ENCODE measurements at regions not wholly inside any gene's neighbourhood (a gene's known extent, or its start where the extent isn't known, plus 50 kb on each side); places are given as distances from the start of the nearest gene placed in this dataset.

DNA sequence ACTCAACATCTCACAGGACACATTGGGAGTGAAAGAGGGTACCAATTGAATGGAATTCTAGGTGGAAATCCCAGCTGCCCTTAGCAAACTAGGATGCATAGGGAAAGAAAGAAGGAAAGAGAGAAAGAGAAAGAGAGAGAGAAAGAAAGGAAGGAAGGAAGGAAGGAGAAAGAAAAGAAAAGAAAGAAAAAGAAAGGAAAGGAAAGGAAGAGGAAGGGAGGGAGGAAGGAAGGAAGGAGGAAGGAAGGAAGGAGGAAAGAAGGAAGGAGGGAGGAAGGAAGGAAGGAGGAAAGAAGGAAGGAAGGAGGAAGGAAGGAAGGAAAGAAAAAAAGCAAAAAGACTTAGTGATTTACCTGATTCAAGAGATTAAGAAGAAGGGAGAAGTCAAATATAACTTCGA lies 143.9 kb downstream of the SS18 start:
- TF ChIP-seq, protein P1, sequence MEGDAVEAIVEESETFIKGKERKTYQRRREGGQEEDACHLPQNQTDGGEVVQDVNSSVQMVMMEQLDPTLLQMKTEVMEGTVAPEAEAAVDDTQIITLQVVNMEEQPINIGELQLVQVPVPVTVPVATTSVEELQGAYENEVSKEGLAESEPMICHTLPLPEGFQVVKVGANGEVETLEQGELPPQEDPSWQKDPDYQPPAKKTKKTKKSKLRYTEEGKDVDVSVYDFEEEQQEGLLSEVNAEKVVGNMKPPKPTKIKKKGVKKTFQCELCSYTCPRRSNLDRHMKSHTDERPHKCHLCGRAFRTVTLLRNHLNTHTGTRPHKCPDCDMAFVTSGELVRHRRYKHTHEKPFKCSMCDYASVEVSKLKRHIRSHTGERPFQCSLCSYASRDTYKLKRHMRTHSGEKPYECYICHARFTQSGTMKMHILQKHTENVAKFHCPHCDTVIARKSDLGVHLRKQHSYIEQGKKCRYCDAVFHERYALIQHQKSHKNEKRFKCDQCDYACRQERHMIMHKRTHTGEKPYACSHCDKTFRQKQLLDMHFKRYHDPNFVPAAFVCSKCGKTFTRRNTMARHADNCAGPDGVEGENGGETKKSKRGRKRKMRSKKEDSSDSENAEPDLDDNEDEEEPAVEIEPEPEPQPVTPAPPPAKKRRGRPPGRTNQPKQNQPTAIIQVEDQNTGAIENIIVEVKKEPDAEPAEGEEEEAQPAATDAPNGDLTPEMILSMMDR (IDR thresholded peaks at IDR 0.05): no peak
- TF ChIP-seq BHLHE40 (IDR thresholded peaks at IDR 0.05; ENCODE audit: low read depth, low read length) (no peak), POLR2A (IDR thresholded peaks at IDR 0.05; ENCODE audit: low read length) (no peak), PHF8 (IDR thresholded peaks at IDR 0.05; ENCODE audit: borderline replicate concordance, low read depth) (no peak), USF2 (IDR thresholded peaks at IDR 0.05) (no peak), EP300 (IDR thresholded peaks at IDR 0.05) (no peak), ZFP36 (IDR thresholded peaks at IDR 0.05; ENCODE audit: borderline replicate concordance, partially characterized antibody) (no peak), MYC (IDR thresholded peaks at IDR 0.05; ENCODE audit: borderline replicate concordance, low read length) (no peak), CHD4 (IDR thresholded peaks at IDR 0.05; ENCODE audit: borderline replicate concordance) (no peak), JUN (IDR thresholded peaks at IDR 0.05) (no peak), CBX8 (IDR thresholded peaks at IDR 0.05) (no peak)
- TF ChIP-seq, protein P2, sequence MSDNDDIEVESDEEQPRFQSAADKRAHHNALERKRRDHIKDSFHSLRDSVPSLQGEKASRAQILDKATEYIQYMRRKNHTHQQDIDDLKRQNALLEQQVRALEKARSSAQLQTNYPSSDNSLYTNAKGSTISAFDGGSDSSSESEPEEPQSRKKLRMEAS (IDR thresholded peaks at IDR 0.05): no peak
- TF ChIP-seq, protein P3, sequence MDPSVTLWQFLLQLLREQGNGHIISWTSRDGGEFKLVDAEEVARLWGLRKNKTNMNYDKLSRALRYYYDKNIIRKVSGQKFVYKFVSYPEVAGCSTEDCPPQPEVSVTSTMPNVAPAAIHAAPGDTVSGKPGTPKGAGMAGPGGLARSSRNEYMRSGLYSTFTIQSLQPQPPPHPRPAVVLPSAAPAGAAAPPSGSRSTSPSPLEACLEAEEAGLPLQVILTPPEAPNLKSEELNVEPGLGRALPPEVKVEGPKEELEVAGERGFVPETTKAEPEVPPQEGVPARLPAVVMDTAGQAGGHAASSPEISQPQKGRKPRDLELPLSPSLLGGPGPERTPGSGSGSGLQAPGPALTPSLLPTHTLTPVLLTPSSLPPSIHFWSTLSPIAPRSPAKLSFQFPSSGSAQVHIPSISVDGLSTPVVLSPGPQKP (IDR thresholded peaks at IDR 0.05; ENCODE audit: low read depth, low read length): no peak

All from A549 (cell line).